RWPE2 (cell line): ENCODE measurements at regions not wholly inside any gene's neighbourhood (a gene's known extent, or its start where the extent isn't known, plus 50 kb on each side); places are given as distances from the start of the nearest gene placed in this dataset.

Experiments
- ATAC-seq: fragments of 200-7000 bp; cut with Tn5 transposase; 3 replicates; pipeline ENCODE4 v1.9.1; 2021; ENCODE audit warnings: low read depth
- DNase-seq: peaks from one replicate; pipeline ENCODE4 v3.0.0-alpha.2; 2020; ENCODE audit warnings: low spot score
- H3K27ac ChIP-seq: fragments of 450-650 bp; 2 replicates; pipeline ENCODE4 v1.5.1; 2017; ENCODE audit warnings: mild to moderate bottlenecking; ENCODE audit not compliant: poor library complexity, severe bottlenecking
- H3K27me3 ChIP-seq: fragments of 250-450 bp; sonication (Bioruptor Pico); 2 replicates; pipeline ENCODE4 v1.5.1; 2021; ENCODE audit warnings: mild to moderate bottlenecking, moderate library complexity; ENCODE audit not compliant: insufficient read depth, poor library complexity, severe bottlenecking
- H3K36me3 ChIP-seq: fragments of 250-450 bp; sonication (Bioruptor Pico); 2 replicates; pipeline ENCODE4 v1.5.1; 2020; ENCODE audit warnings: low read depth, mild to moderate bottlenecking, moderate library complexity
- H3K4me1 ChIP-seq: fragments of 250-450 bp; sonication (Bioruptor Pico); 2 replicates; pipeline ENCODE4 v1.5.1; 2021; ENCODE audit warnings: mild to moderate bottlenecking, moderate library complexity; ENCODE audit not compliant: insufficient read depth, poor library complexity, severe bottlenecking
- H3K4me3 ChIP-seq: fragments of 250-450 bp; sonication (Bioruptor Pico); 2 replicates; pipeline ENCODE4 v1.5.1; 2021; ENCODE audit warnings: mild to moderate bottlenecking, moderate library complexity; ENCODE audit not compliant: severe bottlenecking
- H3K9me3 ChIP-seq: fragments of 250-450 bp; sonication (Bioruptor Pico); 2 replicates; pipeline ENCODE4 v1.5.1; 2021; ENCODE audit warnings: mild to moderate bottlenecking, moderate library complexity; ENCODE audit not compliant: severe bottlenecking
- CTCF ChIP-seq: fragments of 450-650 bp; IDR thresholded peaks from one replicate; pipeline ENCODE4 v1.5.1; 2017; ENCODE audit warnings: mild to moderate bottlenecking, moderate library complexity; ENCODE audit not compliant: poor library complexity, severe bottlenecking

- no peak for TF ChIP-seq CTCF
- Histone ChIP-seq H3K36me3 (no peaks in the 10 kb centered on the region), H3K4me3 (no peak overlapping the region), H3K27ac (no peak overlapping the region), H3K27me3 (no peaks in the 10 kb centered on the region), H3K9me3 (no peaks in the 10 kb centered on the region), H3K4me1 (peaks cover 9% of the 10 kb centered on the region)
- DNase-seq, result no peak
- peak; percentile 83 for ATAC-seq
These were observed 369.1 kb downstream of the SIPA1L2 start for GRCh38 chr1:232260861-232261260.

DNA sequence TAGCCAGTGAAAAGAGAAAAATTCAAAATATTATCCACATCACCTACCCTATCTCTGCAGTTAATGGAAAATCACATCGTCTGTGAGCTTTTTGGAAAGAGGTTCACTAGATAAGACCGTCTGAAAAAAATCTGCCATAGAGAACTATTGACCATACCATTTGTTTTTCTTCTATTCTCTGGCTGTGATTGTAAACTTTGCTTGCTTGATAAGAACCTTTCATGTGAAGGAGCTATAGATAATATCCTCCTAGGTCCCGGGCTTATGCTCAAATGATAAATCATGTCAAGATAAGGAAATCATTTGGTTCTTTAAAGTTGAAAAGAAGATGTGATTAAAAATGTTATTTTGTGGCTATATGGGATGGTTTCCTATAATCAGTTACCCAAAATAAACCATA is 369.9 kb downstream of the SIPA1L2 start:
- Histone ChIP-seq H3K36me3 (no peaks in the 10 kb centered on the region), H3K27me3 (no peaks in the 10 kb centered on the region), H3K4me1 (peaks cover 9% of the 10 kb centered on the region), H3K27ac (no peak overlapping the region), H3K4me3 (no peak overlapping the region), H3K9me3 (no peaks in the 10 kb centered on the region)
- no peak for ATAC-seq
- no peak for TF ChIP-seq CTCF
- no peak for DNase-seq

- ATAC-seq, result no peak
- no peak for TF ChIP-seq CTCF
These were observed 370.6 kb downstream of the SIPA1L2 start for GRCh38 chr1:232259333-232259732.

GRCh38 chr1:232252546-232253118 is 377.3 kb downstream of the SIPA1L2 start:
- Histone ChIP-seq H3K27ac (no peak overlapping the region), H3K4me3 (no peak overlapping the region), H3K9me3 (no peaks in the 10 kb centered on the region), H3K4me1 (no peaks in the 10 kb centered on the region), H3K27me3 (no peaks in the 10 kb centered on the region), H3K36me3 (no peaks in the 10 kb centered on the region)
- DNase-seq (no peak), ATAC-seq (no peak)
- no peak for TF ChIP-seq CTCF

More at GRCh38 chr1:232259333-232259732, 370.6 kb downstream of the SIPA1L2 start:
- Histone ChIP-seq H3K36me3 (no peaks in the 10 kb centered on the region), H3K9me3 (no peaks in the 10 kb centered on the region), H3K27me3 (no peaks in the 10 kb centered on the region), H3K4me3 (no peak overlapping the region), H3K27ac (no peak overlapping the region), H3K4me1 (peaks cover 9% of the 10 kb centered on the region)
- no peak for DNase-seq

DNA sequence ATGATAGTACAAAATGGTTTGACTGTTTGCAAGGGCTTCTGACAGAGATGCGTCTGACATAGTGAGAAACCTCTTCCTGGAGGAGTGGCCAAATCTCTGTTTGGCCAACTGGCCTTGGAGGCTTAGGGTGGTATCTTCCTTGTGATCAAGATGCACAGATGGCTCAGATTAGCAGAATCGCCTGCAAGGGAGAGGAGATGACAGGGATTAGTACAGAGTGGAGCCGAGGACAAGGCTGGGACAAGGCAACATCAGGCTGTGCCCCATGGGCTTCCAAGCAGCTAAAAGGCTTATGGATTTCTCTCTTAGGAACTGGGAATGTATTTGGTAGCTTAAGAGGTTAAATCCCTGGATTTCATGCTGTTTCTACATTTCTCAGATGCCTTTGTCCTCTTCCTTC is 379.1 kb downstream of the SIPA1L2 start:
- H3K36me3 ChIP-seq, result no peaks in the 10 kb centered on the region
- DNase-seq (no peak), ATAC-seq (no peak)
- no peak for TF ChIP-seq CTCF
- H3K4me3 ChIP-seq, result no peak overlapping the region
- H3K9me3 ChIP-seq, result no peaks in the 10 kb centered on the region
- no peaks in the 10 kb centered on the region for H3K27me3 ChIP-seq
- H3K27ac ChIP-seq, result no peak overlapping the region
- no peaks in the 10 kb centered on the region for H3K4me1 ChIP-seq
